OCI-M1 (cell line): ENCODE measurements at regions not wholly inside any gene's neighbourhood (a gene's known extent, or its start where the extent isn't known, plus 50 kb on each side); places are given as distances from the start of the nearest gene placed in this dataset.
"Not testable (repeated sequence)": the region's sequence is repeated elsewhere in the genome, so short reads cannot be mapped to it uniquely, and the experiment has no call there.

Experiments used
- DNase-seq: peaks from one replicate; lab custom pipeline; 2025; lab: John Stamatoyannopoulos, UW

DNA sequence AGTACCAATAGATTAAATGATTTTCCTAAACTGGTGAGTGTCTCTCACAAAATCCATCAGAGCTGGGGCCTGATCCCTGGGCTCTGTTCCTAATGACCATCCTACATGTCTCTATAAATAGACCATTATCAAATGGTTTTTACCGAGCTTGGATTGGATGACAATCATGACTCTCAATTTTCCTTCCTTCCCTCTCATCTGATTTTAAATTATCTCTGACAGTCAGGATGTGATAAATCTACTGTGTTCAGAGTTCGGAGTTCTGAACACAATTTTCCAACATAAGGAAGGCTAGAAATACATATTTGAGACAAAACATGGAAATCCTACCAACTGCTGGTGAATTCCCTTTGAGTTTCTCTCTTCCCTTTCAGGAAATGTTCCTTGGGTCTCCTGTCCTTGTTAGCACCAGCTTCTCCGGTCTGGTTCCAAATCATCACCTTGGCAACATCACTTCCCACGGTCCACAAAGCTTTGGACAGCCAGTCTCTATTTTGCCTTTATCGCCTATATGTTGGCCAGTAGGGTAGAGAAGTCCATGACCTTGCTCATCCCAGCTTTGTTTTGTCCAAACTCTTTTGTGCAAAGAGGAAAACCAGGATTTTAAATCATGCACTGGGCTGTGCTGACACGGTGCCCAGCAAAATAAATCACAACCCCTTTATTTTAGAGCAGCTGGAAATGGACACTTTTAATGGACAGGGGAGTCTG lies 139.6 kb upstream of the ITGA6 start:
- DNase-seq = no peak

DNA sequence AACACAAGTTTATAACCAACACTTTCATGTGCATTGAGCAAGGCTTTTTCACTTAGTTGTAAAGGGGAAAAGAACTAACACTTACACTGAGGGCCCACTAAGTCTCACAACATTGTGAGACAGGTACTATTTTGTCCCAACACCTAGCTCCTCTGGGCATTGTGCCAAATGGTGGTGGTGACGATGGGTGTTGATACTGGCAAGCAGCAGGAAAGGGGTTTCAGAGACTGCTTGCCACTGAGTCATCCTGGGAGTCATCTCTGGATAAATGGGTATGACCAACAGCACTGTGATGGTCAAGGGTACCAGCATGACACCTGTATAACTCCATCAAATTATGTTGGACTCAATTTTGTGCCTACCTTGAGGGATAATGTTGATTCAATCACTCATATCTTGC lies 138.8 kb upstream of the ITGA6 start:
- DNase-seq = no peak

DNA sequence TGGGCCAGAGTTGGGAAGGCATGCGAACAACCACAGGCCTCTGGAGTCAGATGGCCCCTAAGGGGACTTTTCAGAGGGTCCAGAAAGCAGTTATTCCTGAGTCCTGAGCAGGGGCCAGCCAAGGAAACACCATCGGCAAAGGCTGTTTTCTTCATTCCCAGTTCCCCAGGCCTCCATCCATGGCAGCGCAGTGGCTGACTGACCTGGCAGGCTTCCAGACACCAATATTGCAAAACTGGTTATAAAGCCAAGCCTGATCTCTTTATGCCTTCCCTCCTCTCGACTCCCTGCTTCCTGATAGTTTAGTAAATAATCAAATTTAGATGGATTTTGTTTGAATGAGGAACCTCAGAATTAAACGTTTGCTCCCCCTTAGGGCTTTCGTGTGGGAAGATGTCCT lies 133.4 kb upstream of the ITGA6 start:
- no peak for DNase-seq

- no peak for DNase-seq
Observed at GRCh38 chr2:172294983-172295382, 132.4 kb upstream of the ITGA6 start.

GRCh38 chr2:172295677-172296076 lies 131.7 kb upstream of the ITGA6 start:
- no peak for DNase-seq

DNA sequence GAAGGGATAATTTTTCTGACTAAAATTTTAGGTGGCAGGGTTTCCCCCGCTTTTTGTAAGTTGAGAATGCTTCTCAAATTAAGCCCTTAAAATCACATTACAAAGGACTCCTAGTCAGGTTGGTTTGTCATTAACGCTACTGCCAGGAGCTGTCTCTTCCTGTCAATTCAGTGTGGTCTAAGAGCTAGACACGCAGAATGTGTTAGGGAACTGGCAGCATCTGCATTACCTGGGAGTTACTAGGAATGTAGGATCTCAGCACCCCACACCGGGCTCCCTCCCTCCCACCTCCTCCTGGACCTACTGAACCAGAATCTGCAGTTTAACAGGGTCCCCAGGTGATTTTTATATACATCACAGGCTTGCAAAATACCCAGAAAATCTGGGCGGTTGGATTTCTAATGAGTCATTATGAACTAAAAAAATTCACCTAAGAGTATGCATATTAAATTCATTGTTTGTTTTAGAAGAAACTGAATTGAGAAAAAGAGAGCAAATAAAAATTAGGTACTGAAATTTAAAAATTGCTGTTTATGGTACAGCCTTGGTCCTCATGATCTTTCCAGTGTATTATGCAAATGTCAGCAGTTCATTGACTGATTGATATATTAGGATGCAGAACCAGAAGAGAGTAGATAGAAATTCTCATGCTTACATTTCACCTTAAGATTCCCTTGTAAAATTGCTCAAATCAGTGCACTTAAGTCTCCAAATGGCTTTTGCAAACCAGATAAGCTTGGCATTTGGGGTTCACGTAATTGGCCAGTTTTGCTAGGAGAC lies 130.9 kb upstream of the ITGA6 start:
- no peak for DNase-seq

DNA sequence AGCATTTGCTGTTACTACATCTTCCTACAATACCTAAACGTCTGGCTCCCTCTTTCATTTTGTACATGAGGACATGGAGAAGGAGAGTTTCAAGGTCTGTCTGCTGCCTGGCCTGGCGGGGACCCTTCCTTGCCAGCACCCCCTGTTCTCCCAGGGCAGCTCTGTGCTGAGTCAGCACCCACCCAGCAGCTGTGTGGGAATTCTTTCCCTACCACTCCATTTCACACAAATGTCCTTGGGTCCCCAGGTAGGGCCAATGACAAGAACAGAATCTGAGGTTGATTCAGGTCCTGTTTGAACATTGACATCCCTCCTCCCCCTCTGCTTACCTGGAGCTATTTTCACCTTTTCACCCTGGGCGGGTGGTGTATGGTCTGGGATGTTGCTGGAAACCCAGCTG lies 129.9 kb upstream of the ITGA6 start:
- no peak for DNase-seq

DNA sequence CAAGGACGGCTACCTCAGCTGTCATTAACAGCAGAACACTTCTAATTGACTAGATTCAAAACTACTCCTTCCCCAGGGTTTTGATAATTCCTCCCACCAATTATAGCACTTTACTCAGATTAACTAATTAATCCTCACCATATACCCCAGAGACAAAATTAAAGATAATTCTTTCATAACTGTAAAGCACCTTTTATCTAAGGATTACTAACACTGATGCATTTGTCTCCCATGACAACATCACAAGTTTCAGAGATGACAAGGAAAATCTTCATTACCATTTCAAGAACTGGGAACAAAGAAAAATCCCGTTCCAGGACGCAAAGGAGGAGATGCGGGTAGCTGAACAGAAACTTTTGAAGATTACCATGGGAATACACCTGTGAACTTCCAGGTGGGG lies 129.4 kb upstream of the ITGA6 start:
- no peak for DNase-seq

- no peak for DNase-seq
Observed at GRCh38 chr2:172299741-172300140, 127.6 kb upstream of the ITGA6 start.

- DNase-seq = no peak
Observed at GRCh38 chr2:172300851-172301250, 126.5 kb upstream of the ITGA6 start.

GRCh38 chr2:172305066-172305465 lies 122.3 kb upstream of the ITGA6 start:
- DNase-seq = no peak

DNA sequence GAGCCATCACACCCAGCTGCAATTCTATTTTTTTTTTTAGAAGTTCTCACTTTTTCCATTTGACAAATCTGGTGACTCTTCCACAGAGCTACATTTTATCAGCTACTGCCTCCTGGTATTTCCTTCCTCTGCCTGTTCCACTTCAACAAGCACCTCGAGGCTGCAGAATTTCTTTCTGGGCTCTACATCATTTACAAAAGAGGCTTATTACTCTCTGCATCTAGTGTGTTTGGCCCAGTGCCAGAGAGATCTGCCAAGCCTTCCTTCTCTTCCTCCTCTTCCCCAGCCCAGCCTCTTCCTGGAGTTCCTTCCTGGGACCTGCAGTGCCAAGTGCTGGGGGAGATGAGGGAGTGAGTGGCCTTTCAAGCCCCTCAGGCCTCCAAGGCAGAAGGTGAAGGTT lies 119.6 kb upstream of the ITGA6 start:
- no peak for DNase-seq

GRCh38 chr2:172308253-172308935 lies 119.0 kb upstream of the ITGA6 start:
- DNase-seq = no peak

DNA sequence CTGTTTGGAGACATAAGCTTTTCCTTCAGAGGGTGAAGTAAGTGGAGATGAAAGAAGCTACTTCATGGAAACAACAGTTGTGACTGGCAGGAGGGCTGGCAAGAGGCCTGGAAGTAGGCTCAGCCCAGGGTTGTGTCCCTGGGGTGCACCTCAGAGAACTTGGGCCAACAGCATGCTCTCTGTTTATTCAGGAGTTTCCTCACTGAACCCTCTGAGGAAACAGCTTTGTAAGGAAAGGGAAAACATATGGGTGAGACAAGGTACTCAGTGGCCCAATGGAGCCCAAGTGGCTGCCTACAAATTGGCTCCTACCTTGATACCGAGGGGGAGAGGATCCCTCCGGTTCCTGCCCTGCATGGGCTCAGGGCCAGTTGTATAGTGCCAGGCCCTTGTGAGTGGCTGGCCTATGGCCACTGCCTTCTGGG lies 115.5 kb upstream of the ITGA6 start:
- no peak for DNase-seq

DNA sequence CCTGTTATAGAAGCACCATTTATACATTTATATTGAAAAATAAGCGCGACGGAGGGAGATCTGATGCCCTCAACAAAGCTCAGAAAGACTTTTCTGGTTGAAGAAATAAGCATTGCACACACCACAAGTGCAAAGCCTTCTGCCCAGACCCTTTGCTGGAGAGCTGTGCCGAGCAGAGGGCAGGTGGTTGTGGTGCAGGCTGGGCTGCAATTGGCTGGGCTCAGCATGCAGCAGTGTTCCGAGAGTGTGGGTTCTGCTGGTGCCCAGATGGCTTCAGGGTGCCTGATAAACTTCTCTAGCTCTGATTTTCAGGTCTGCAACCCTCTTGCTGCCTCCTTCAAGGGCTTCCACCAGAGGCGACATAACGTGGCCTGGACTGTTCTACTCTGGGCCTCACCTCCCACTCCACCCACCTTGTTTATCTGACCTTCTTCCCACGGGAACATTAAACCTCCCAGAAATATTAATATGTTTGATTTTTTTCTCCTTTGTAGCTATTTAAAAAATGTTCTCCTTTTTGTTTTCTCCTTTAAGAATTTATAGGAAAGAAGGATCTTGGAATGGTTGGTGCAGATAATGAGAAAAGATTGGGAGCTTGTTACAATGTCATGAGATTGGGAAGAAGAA lies 113.6 kb upstream of the ITGA6 start:
- DNase-seq = no peak

DNA sequence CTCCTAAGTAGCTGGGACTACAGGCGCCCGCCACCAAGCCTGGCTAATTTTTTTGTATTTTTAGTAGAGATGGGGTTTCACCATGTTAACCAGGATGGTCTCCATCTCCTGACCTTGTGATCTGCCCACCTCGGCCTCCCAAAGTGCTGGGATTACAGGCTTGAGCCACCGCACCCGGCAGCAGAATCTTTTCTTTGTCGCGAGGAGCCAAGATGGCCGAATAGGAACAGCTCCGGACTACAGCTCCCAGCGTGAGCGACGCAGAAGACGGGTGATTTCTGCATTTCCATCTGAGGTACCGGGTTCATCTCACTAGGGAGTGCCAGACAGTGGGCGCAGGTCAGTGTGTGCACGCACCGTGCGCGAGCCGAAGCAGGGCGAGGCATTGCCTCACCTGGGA lies 112.3 kb upstream of the ITGA6 start:
- DNase-seq = not testable (repeated sequence)

- DNase-seq = no peak
Observed at GRCh38 chr2:172322049-172322448, 105.3 kb upstream of the ITGA6 start.

DNA sequence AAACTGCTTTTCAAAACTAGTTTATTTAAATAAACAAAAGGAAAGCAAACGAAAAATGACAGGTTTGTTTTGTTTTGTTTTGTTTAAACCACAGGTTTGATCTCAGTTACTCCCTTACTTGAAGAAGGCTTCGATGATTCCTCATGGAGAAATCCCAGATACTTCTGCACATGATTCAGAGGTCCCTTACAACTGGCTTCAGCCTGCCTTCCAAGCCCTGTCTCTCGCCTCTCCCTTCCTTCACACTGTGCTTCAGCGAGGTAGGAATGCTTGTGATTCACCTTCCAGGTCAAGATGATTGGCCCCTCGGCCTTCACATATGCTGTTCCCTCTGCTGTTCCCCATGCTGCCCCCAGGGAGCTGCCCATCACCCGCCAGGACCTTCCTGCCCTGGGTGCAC lies 104.1 kb upstream of the ITGA6 start:
- DNase-seq = no peak

GRCh38 chr2:172323861-172324597 lies 103.4 kb upstream of the ITGA6 start:
- no peak for DNase-seq

DNA sequence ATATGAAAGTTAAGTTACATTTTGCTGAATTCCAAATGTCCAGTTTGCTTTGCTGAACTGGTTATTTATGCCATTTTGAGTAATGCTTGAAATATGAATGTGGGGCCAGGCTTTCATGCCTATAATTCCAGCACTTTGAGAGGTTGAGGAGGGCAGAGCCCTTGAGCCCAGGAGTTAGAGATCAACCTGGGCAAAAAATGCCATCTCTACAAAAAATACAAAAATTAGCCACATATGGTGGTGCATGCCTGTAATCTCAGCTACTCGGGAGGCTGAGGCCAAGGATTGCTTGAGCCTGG lies 101.2 kb upstream of the ITGA6 start:
- DNase-seq = no peak

GRCh38 chr2:172328103-172328841 lies 99.1 kb upstream of the ITGA6 start:
- DNase-seq = no peak

- no peak for DNase-seq
Observed at GRCh38 chr2:172329416-172329773, 98.0 kb upstream of the ITGA6 start.
